ENCODE measurements at regions not wholly inside any gene's neighbourhood (a gene's known extent, or its start where the extent isn't known, plus 50 kb on each side); places are given as distances from the start of the nearest gene placed in this dataset.

- TF ChIP-seq CTCF (IDR thresholded peaks at IDR 0.05) (no peak), EZH2 (IDR thresholded peaks at IDR 0.05; ENCODE audit: borderline replicate concordance, insufficient read depth, low read depth, low read length, poor library complexity, severe bottlenecking) (no peak)
These were observed 629.7 kb upstream of the SETBP1 start for GRCh38 chr18:44051026-44051425.

All from B cell (primary cell).